ENCODE measurements at regions not wholly inside any gene's neighbourhood (a gene's known extent, or its start where the extent isn't known, plus 50 kb on each side); places are given as distances from the start of the nearest gene placed in this dataset.

GRCh38 chr9:91043056-91043810, 241.6 kb downstream of the SYK start:
- no peak for TF ChIP-seq CTCF (IDR thresholded peaks at IDR 0.05; ENCODE audit: low read depth, low read length, missing control alignments)
- H3K4me3 ChIP-seq (replicated peaks; ENCODE audit: low read depth, low read length) = no peak overlapping the region
- no peak for DNase-seq (ENCODE audit: extremely low read depth, low read depth)

GRCh38 chr9:91043811-91044175, 242.2 kb downstream of the SYK start:
- no peak for TF ChIP-seq CTCF (IDR thresholded peaks at IDR 0.05; ENCODE audit: low read depth, low read length, missing control alignments)
- H3K4me3 ChIP-seq (replicated peaks; ENCODE audit: low read depth, low read length) = no peak overlapping the region
- no peak for DNase-seq (ENCODE audit: extremely low read depth, low read depth)

- no peak for TF ChIP-seq CTCF (IDR thresholded peaks at IDR 0.05; ENCODE audit: low read depth, low read length, missing control alignments)
Measured at GRCh38 chr9:91044354-91044753, 242.7 kb downstream of the SYK start.

GRCh38 chr9:91045041-91045440, 243.4 kb downstream of the SYK start:
- no peak for DNase-seq (ENCODE audit: extremely low read depth, low read depth)
- no peak overlapping the region for H3K4me3 ChIP-seq (replicated peaks; ENCODE audit: low read depth, low read length)
- TF ChIP-seq CTCF (IDR thresholded peaks at IDR 0.05; ENCODE audit: low read depth, low read length, missing control alignments) = no peak

More at GRCh38 chr9:91044354-91044753, 242.7 kb downstream of the SYK start:
- no peak for DNase-seq (ENCODE audit: extremely low read depth, low read depth)
- no peak overlapping the region for H3K4me3 ChIP-seq (replicated peaks; ENCODE audit: low read depth, low read length)

GRCh38 chr9:91047529-91047928, 245.9 kb downstream of the SYK start:
- H3K4me3 ChIP-seq (replicated peaks; ENCODE audit: low read depth, low read length) = no peak overlapping the region
- TF ChIP-seq CTCF (IDR thresholded peaks at IDR 0.05; ENCODE audit: low read depth, low read length, missing control alignments) = no peak
- no peak for DNase-seq (ENCODE audit: extremely low read depth, low read depth)

GRCh38 chr9:91047993-91048607, 246.5 kb downstream of the SYK start:
- DNase-seq (ENCODE audit: extremely low read depth, low read depth) = no peak
- H3K4me3 ChIP-seq (replicated peaks; ENCODE audit: low read depth, low read length) = no peak overlapping the region
- TF ChIP-seq CTCF (IDR thresholded peaks at IDR 0.05; ENCODE audit: low read depth, low read length, missing control alignments) = no peak

All from HFF-Myc (cell line).